ENCODE measurements at regions not wholly inside any gene's neighbourhood (a gene's known extent, or its start where the extent isn't known, plus 50 kb on each side); places are given as distances from the start of the nearest gene placed in this dataset.

- no peak overlapping the region for H3K4me3 ChIP-seq (ENCODE audit: low read depth, low read length)
- CTCF ChIA-PET = interaction anchor here (0.7 to 10.0 kb wide), 3 partner anchors 18 to 169 kb away, joined by 3 to 65 read pairs (median 3); no protein-coding TSS in a partner anchor
- no peak for TF ChIP-seq ZNF341 (tag by site-specific recombination; IDR thresholded peaks at IDR 0.05; ENCODE audit: low read depth)
- TF ChIP-seq ZNF510 (tag by site-specific recombination; IDR thresholded peaks at IDR 0.05; ENCODE audit: insufficient replicate concordance) = no peak
- TF ChIP-seq ZNF623 (tag by site-specific recombination; IDR thresholded peaks at IDR 0.05) = no peak
- TF ChIP-seq AEBP2 (tag by site-specific recombination; IDR thresholded peaks at IDR 0.05; ENCODE audit: borderline replicate concordance) = no peak
- TF ChIP-seq REPIN1 (tag by site-specific recombination; IDR thresholded peaks at IDR 0.05; ENCODE audit: low read depth) = no peak
- no peak for TF ChIP-seq ZNF18 (tag by site-specific recombination; IDR thresholded peaks at IDR 0.05)
- TF ChIP-seq ZNF175 (tag by site-specific recombination; IDR thresholded peaks at IDR 0.05) = no peak
- no peak for TF ChIP-seq ZFP3 (tag by site-specific recombination; IDR thresholded peaks at IDR 0.05; ENCODE audit: low read depth)
- no peak for TF ChIP-seq ZNF707 (tag by site-specific recombination; IDR thresholded peaks at IDR 0.05)
- TF ChIP-seq, protein P1, sequence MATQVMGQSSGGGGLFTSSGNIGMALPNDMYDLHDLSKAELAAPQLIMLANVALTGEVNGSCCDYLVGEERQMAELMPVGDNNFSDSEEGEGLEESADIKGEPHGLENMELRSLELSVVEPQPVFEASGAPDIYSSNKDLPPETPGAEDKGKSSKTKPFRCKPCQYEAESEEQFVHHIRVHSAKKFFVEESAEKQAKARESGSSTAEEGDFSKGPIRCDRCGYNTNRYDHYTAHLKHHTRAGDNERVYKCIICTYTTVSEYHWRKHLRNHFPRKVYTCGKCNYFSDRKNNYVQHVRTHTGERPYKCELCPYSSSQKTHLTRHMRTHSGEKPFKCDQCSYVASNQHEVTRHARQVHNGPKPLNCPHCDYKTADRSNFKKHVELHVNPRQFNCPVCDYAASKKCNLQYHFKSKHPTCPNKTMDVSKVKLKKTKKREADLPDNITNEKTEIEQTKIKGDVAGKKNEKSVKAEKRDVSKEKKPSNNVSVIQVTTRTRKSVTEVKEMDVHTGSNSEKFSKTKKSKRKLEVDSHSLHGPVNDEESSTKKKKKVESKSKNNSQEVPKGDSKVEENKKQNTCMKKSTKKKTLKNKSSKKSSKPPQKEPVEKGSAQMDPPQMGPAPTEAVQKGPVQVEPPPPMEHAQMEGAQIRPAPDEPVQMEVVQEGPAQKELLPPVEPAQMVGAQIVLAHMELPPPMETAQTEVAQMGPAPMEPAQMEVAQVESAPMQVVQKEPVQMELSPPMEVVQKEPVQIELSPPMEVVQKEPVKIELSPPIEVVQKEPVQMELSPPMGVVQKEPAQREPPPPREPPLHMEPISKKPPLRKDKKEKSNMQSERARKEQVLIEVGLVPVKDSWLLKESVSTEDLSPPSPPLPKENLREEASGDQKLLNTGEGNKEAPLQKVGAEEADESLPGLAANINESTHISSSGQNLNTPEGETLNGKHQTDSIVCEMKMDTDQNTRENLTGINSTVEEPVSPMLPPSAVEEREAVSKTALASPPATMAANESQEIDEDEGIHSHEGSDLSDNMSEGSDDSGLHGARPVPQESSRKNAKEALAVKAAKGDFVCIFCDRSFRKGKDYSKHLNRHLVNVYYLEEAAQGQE (tag by site-specific recombination; IDR thresholded peaks at IDR 0.05) = no peak
- TF ChIP-seq ZSCAN30 (tag by site-specific recombination; IDR thresholded peaks at IDR 0.05) = no peak
- TF ChIP-seq ZNF202 (tag by site-specific recombination; IDR thresholded peaks at IDR 0.05; ENCODE audit: borderline replicate concordance) = no peak
- no peak for TF ChIP-seq ZNF837 (tag by site-specific recombination; IDR thresholded peaks at IDR 0.05)
- TF ChIP-seq, protein P2, sequence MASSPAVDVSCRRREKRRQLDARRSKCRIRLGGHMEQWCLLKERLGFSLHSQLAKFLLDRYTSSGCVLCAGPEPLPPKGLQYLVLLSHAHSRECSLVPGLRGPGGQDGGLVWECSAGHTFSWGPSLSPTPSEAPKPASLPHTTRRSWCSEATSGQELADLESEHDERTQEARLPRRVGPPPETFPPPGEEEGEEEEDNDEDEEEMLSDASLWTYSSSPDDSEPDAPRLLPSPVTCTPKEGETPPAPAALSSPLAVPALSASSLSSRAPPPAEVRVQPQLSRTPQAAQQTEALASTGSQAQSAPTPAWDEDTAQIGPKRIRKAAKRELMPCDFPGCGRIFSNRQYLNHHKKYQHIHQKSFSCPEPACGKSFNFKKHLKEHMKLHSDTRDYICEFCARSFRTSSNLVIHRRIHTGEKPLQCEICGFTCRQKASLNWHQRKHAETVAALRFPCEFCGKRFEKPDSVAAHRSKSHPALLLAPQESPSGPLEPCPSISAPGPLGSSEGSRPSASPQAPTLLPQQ (tag by site-specific recombination; IDR thresholded peaks at IDR 0.05) = no peak
- no peak for TF ChIP-seq ZNF596 (tag by site-specific recombination; IDR thresholded peaks at IDR 0.05)
- no peak for TF ChIP-seq ZNF843 (tag by site-specific recombination; IDR thresholded peaks at IDR 0.05)
- TF ChIP-seq ZFHX2 (tag by site-specific recombination; conservative IDR thresholded peaks at IDR 0.05) = no peak
- TF ChIP-seq BCL11B (tag by site-specific recombination; IDR thresholded peaks at IDR 0.05; ENCODE audit: low read depth) = no peak
- TF ChIP-seq ZNF16 (tag by site-specific recombination; IDR thresholded peaks at IDR 0.05; ENCODE audit: low read depth) = no peak
- no peak overlapping the region for H3K27ac ChIP-seq (ENCODE audit: extremely low read depth, low read depth, low read length)
- POLR2A ChIA-PET = no interaction called here
- H3K9me3 ChIP-seq (ENCODE audit: control insufficient read depth, insufficient read depth, low read depth, low read length) = no peaks in the 10 kb centered on the region
- no peaks in the 10 kb centered on the region for H3K36me3 ChIP-seq (ENCODE audit: control insufficient read depth in 2 of 2, insufficient read depth in 1 of 2, low read length in 2 of 2)
- no peaks in the 10 kb centered on the region for H3K4me1 ChIP-seq (ENCODE audit: control insufficient read depth, insufficient read depth, low read length)
Measured at GRCh38 chr2:18408638-18409037, 151.8 kb downstream of the RDH14 start.

All from HEK293 (cell line).